H9 (cell line): ENCODE measurements at regions not wholly inside any gene's neighbourhood (a gene's known extent, or its start where the extent isn't known, plus 50 kb on each side); places are given as distances from the start of the nearest gene placed in this dataset.

Source experiments
- DNase-seq: peaks from one replicate; pipeline ENCODE4 v3.0.0-alpha.2; 2017
- H2AFZ ChIP-seq: one replicate; pipeline ENCODE4 v1.6.1; 2013; ENCODE audit warnings: mild to moderate bottlenecking, low read length, control low read depth, moderate library complexity
- H2AK5ac ChIP-seq: 2 replicates; pipeline ENCODE4 v1.6.1; 2013; ENCODE audit warnings: low read length, control low read depth, mixed read lengths; ENCODE audit not compliant: insufficient read length
- H2BK120ac ChIP-seq: one replicate; pipeline ENCODE4 v1.6.1; 2013; ENCODE audit warnings: low read depth, mild to moderate bottlenecking, low read length, control low read depth, inconsistent platforms; ENCODE audit not compliant: poor library complexity, severe bottlenecking
- H2BK12ac ChIP-seq: 2 replicates; pipeline ENCODE4 v1.6.1; 2013; ENCODE audit warnings: low read length, control low read depth, mixed read lengths, low read depth; ENCODE audit not compliant: insufficient read length
- H2BK15ac ChIP-seq: 2 replicates; pipeline ENCODE4 v1.6.1; 2013; ENCODE audit warnings: low read depth, low read length, control low read depth
- H2BK20ac ChIP-seq: one replicate; pipeline ENCODE4 v1.6.1; 2013; ENCODE audit warnings: low read depth, mild to moderate bottlenecking, low read length, control low read depth, inconsistent platforms; ENCODE audit not compliant: poor library complexity, severe bottlenecking
- H2BK5ac ChIP-seq: 2 replicates; pipeline ENCODE4 v1.6.1; 2013; ENCODE audit warnings: low read length, control low read depth, mixed read lengths; ENCODE audit not compliant: insufficient read length
- H3K14ac ChIP-seq: 2 replicates; pipeline ENCODE4 v1.6.1; 2013; ENCODE audit warnings: low read length, control low read depth; ENCODE audit not compliant: insufficient read depth
- H3K18ac ChIP-seq: 2 replicates; pipeline ENCODE4 v1.6.1; 2013; ENCODE audit warnings: low read depth, mild to moderate bottlenecking, mixed read lengths, low read length, control low read depth; ENCODE audit not compliant: insufficient read length
- H3K23ac ChIP-seq: 2 replicates; pipeline ENCODE4 v1.6.1; 2013; ENCODE audit warnings: low read length, control low read depth, mixed read lengths, low read depth; ENCODE audit not compliant: insufficient read length
- H3K23me2 ChIP-seq: 2 replicates; pipeline ENCODE4 v1.6.1; 2013; ENCODE audit warnings: low read depth, mild to moderate bottlenecking, mixed read lengths, low read length, control low read depth; ENCODE audit not compliant: insufficient read length, poor library complexity, severe bottlenecking
- H3K27ac ChIP-seq: 2 replicates; pipeline ENCODE4 v1.5.1; 2013; ENCODE audit warnings: low read length, control low read depth, mixed read lengths, low read depth; ENCODE audit not compliant: insufficient read length
- H3K27me3 ChIP-seq: 2 replicates; pipeline ENCODE4 v1.6.1; 2013; ENCODE audit warnings: low read length, control low read depth, inconsistent platforms; ENCODE audit not compliant: insufficient read depth
- H3K4ac ChIP-seq: 2 replicates; pipeline ENCODE4 v1.6.1; 2013; ENCODE audit warnings: low read depth, mild to moderate bottlenecking, control low read depth, inconsistent platforms, low read length, moderate library complexity
- H3K4me1 ChIP-seq: 2 replicates; pipeline ENCODE4 v1.6.1; 2013; ENCODE audit warnings: low read length, control low read depth, inconsistent platforms; ENCODE audit not compliant: insufficient read depth
- H3K4me2 ChIP-seq: 2 replicates; pipeline ENCODE4 v1.6.1; 2013; ENCODE audit warnings: low read length, control low read depth, mixed read lengths; ENCODE audit not compliant: insufficient read length, insufficient read depth
- H3K56ac ChIP-seq: 2 replicates; pipeline ENCODE4 v1.6.1; 2013; ENCODE audit warnings: low read depth, mild to moderate bottlenecking, mixed read lengths, low read length, control low read depth; ENCODE audit not compliant: insufficient read length
- H3K79me1 ChIP-seq: 2 replicates; pipeline ENCODE4 v1.6.1; 2013; ENCODE audit warnings: low read depth, mild to moderate bottlenecking, moderate library complexity, low read length, control low read depth, inconsistent platforms; ENCODE audit not compliant: insufficient read depth, poor library complexity, severe bottlenecking
- H3K79me2 ChIP-seq: 2 replicates; pipeline ENCODE4 v1.6.1; 2013; ENCODE audit warnings: low read length, control low read depth, inconsistent platforms; ENCODE audit not compliant: insufficient read depth
- H3K9ac ChIP-seq: 2 replicates; pipeline ENCODE4 v1.6.1; 2013; ENCODE audit warnings: low read length, control low read depth, mixed read lengths; ENCODE audit not compliant: insufficient read length; ENCODE audit errors: extremely low read depth
- H3K9me3 ChIP-seq: one replicate; pipeline ENCODE4 v1.6.1; 2013; ENCODE audit warnings: low read depth, low read length, inconsistent platforms; ENCODE audit not compliant: control insufficient read depth
- H3T11ph ChIP-seq: one replicate; pipeline ENCODE4 v1.6.1; 2013; ENCODE audit warnings: mild to moderate bottlenecking, low read length, control low read depth, inconsistent platforms
- H4K20me1 ChIP-seq: one replicate; pipeline ENCODE4 v1.6.1; 2013; ENCODE audit not compliant: control insufficient read depth, insufficient read length, insufficient read depth
- H4K5ac ChIP-seq: 2 replicates; pipeline ENCODE4 v1.6.1; 2013; ENCODE audit warnings: low read depth, mild to moderate bottlenecking, mixed read lengths, low read length, control low read depth; ENCODE audit not compliant: insufficient read length
- H4K8ac ChIP-seq: replicated peaks from 2 replicates; pipeline ENCODE4 v1.6.1; 2013; ENCODE audit warnings: low read length, control low read depth, mixed read lengths, low read depth; ENCODE audit not compliant: insufficient read length
- H4K91ac ChIP-seq: 2 replicates; pipeline ENCODE4 v1.6.1; 2013; ENCODE audit warnings: low read depth, mild to moderate bottlenecking, moderate library complexity, mixed read lengths, low read length, control low read depth; ENCODE audit not compliant: insufficient read length
- H3K27ac Mint-ChIP-seq, 3 experiments: 2 replicates in 2 of 3; 3 replicates in 1 of 3; pipeline ENCODE4 v1.8.0; 2020 to 2021; ENCODE audit warnings: mixed read lengths in 3 of 3, mild to moderate bottlenecking in 1 of 3, moderate library complexity in 1 of 3
- H3K27me3 Mint-ChIP-seq: 2 replicates; pipeline ENCODE4 v1.8.0; 2021; ENCODE audit warnings: low read depth, mild to moderate bottlenecking, moderate library complexity, mixed read lengths
- H3K36me3 Mint-ChIP-seq, 3 experiments: 2 replicates in 2 of 3; 3 replicates in 1 of 3; pipeline ENCODE4 v1.8.0; 2020 to 2021; ENCODE audit warnings: low read depth in 3 of 3, mixed read lengths in 3 of 3; ENCODE audit not compliant: insufficient read depth in 1 of 3
- H3K4me1 Mint-ChIP-seq, 2 experiments: 2 replicates each; pipeline ENCODE4 v1.8.0; 2020; ENCODE audit warnings: mixed read lengths in 2 of 2
- H3K4me3 Mint-ChIP-seq, 2 experiments: 2 replicates in 1 of 2; 3 replicates in 1 of 2; pipeline ENCODE4 v1.8.0; 2020 to 2021; ENCODE audit warnings: mild to moderate bottlenecking in 2 of 2, mixed read lengths in 2 of 2, moderate library complexity in 1 of 2
- H3K9me3 Mint-ChIP-seq, 2 experiments: 2 replicates in 1 of 2; 3 replicates in 1 of 2; pipeline ENCODE4 v1.8.0; 2020; ENCODE audit warnings: mild to moderate bottlenecking in 2 of 2, mixed read lengths in 2 of 2, moderate library complexity in 1 of 2
- WGBS: extraction: QIAGEN DNeasy Blood & Tissue Kit; methylation state at CpG from one replicate; pipeline ENCODE4 v1.1.7; 2013; ENCODE audit warnings: missing lambda C conversion rate, low lambda C conversion rate, mixed read lengths; ENCODE audit not compliant: insufficient read length; ENCODE audit errors: extremely low coverage; 5-methylcytosine and 5-hydroxymethylcytosine counted together
- TF ChIP-seq, protein P1 (sequence below): fragments of 200-600 bp; sonication (generic); conservative IDR thresholded peaks from 3 replicates; pipeline ENCODE4 v1.8.0; 2021; ENCODE audit warnings: antibody characterized with exemption, mild to moderate bottlenecking

DNA sequence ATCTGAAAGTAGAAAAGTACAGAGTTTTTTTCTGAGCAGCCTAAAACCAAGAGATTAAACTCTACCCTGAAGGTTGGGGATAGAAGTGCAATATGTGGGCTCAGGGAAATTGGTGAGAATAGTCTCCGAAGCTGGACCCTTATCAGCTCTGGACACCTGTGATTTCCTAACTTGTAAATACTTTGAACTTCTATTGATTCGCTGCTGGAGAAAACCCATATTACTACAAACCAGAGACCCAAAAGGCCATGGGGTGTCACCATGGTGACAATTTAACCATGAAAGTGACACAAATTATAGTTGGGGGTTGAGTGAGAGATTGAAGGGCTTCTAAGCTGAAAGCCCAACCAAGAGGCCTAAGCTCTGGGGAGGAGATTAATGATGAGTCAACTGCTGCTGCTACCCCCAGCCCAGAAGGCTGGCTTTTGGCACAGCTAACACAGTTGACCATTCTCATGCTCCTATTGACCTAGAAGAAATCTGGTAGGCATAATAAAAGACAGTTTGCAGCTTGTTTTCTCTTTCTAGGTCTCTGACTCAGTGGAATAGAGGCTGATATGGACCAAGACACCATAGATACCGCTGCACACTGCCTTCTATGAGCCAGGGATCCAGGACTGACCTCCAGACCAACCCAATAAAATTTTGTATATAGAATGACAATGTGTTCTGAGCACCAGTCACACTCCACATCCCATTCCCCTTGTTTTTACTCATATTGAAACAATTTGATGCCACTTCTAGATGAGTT lies 131.9 kb upstream of the FNDC3A start:
- Histone ChIP-seq H2BK120ac (no peak overlapping the region), H4K20me1 (no peaks in the 10 kb centered on the region), H2BK20ac (no peak overlapping the region), H2AFZ (no peak overlapping the region), H4K91ac (no peak overlapping the region), H3K56ac (no peak overlapping the region), H2BK15ac (no peak overlapping the region), H3T11ph (no peak overlapping the region), H3K23me2 (no peaks in the 10 kb centered on the region), H2AK5ac (no peak overlapping the region), H3K79me1 (no peaks in the 10 kb centered on the region), H3K27ac (no peak overlapping the region), H3K14ac (no peak overlapping the region), H2BK12ac (no peak overlapping the region), H2BK5ac (no peak overlapping the region), H3K18ac (no peak overlapping the region), H3K4ac (no peak overlapping the region), H3K27me3 (no peaks in the 10 kb centered on the region), H3K79me2 (no peaks in the 10 kb centered on the region), H3K9me3 (no peaks in the 10 kb centered on the region), H3K4me2 (no peak overlapping the region), H3K4me1 (no peaks in the 10 kb centered on the region; the same call in 1 of the 2 replicates), H4K8ac (no peak overlapping the region), H4K5ac (no peak overlapping the region), H3K9ac (no peak overlapping the region), H3K23ac (no peak overlapping the region)
- WGBS: no CpG with 5 or more reads among the region's 3 CpGs
- Mint-ChIP-seq H3K36me3 (no peaks in the 10 kb centered on the region; a peak in 1 of 7 replicates), H3K4me3 (no peak overlapping the region), H3K9me3 (no peaks in the 10 kb centered on the region), H3K4me1 (peaks cover 15 to 17% of the 10 kb centered on the region in 2 experiments), H3K27ac (no peak overlapping the region), H3K27me3 (no peaks in the 10 kb centered on the region)
- DNase-seq: no peak
- TF ChIP-seq, protein P1, sequence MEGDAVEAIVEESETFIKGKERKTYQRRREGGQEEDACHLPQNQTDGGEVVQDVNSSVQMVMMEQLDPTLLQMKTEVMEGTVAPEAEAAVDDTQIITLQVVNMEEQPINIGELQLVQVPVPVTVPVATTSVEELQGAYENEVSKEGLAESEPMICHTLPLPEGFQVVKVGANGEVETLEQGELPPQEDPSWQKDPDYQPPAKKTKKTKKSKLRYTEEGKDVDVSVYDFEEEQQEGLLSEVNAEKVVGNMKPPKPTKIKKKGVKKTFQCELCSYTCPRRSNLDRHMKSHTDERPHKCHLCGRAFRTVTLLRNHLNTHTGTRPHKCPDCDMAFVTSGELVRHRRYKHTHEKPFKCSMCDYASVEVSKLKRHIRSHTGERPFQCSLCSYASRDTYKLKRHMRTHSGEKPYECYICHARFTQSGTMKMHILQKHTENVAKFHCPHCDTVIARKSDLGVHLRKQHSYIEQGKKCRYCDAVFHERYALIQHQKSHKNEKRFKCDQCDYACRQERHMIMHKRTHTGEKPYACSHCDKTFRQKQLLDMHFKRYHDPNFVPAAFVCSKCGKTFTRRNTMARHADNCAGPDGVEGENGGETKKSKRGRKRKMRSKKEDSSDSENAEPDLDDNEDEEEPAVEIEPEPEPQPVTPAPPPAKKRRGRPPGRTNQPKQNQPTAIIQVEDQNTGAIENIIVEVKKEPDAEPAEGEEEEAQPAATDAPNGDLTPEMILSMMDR: no peak
